ENCODE measurements at regions not wholly inside any gene's neighbourhood (a gene's known extent, or its start where the extent isn't known, plus 50 kb on each side); places are given as distances from the start of the nearest gene placed in this dataset.

DNA sequence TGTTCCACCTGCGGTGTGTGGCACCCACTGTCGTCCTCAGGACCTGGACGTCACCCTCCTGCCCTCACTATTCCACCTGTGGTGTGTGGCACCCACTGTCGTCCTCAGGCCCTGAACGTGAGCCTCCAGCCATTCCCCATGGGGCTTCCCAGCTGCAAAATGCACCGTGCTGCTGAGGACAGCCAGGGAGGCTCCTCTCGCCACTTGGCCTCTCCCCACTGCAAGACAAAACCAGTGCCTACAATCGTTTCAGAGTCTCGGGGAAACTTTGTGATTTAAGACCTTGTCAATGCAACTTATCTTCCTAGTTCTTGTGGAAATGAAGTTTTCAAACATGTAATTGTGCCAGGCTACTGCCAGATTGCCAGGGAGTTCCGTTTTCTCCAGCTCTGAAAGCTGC is 319.3 kb upstream of the SALL3 start:
- ATAC-seq (no peak), DNase-seq (no peak)
- TF ChIP-seq, protein P1, sequence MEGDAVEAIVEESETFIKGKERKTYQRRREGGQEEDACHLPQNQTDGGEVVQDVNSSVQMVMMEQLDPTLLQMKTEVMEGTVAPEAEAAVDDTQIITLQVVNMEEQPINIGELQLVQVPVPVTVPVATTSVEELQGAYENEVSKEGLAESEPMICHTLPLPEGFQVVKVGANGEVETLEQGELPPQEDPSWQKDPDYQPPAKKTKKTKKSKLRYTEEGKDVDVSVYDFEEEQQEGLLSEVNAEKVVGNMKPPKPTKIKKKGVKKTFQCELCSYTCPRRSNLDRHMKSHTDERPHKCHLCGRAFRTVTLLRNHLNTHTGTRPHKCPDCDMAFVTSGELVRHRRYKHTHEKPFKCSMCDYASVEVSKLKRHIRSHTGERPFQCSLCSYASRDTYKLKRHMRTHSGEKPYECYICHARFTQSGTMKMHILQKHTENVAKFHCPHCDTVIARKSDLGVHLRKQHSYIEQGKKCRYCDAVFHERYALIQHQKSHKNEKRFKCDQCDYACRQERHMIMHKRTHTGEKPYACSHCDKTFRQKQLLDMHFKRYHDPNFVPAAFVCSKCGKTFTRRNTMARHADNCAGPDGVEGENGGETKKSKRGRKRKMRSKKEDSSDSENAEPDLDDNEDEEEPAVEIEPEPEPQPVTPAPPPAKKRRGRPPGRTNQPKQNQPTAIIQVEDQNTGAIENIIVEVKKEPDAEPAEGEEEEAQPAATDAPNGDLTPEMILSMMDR (IDR thresholded peaks at IDR 0.05), result no peak
- H3K27ac ChIP-seq, result no peak overlapping the region
- H3K36me3 ChIP-seq, result no peaks in the 10 kb centered on the region
- H3K27me3 ChIP-seq (ENCODE audit: low read depth), result peaks cover 6% of the 10 kb centered on the region
- intact Hi-C loops (cut with DNase I), result no loop called here
- no peaks in the 10 kb centered on the region for H3K4me1 ChIP-seq
- H3K9me3 ChIP-seq, result no peaks in the 10 kb centered on the region
- no peak overlapping the region for H3K4me3 ChIP-seq

- intact Hi-C loops (cut with DNase I), result no loop called here
- DNase-seq, result no peak
- H3K4me3 ChIP-seq, result no peak overlapping the region
- no peak for ATAC-seq
- H3K27me3 ChIP-seq (ENCODE audit: low read depth), result peaks cover 6% of the 10 kb centered on the region
- TF ChIP-seq, protein P1 (IDR thresholded peaks at IDR 0.05), result no peak
- H3K27ac ChIP-seq, result no peak overlapping the region
- H3K9me3 ChIP-seq, result no peaks in the 10 kb centered on the region
- H3K4me1 ChIP-seq, result no peaks in the 10 kb centered on the region
- H3K36me3 ChIP-seq, result no peaks in the 10 kb centered on the region
Measured at GRCh38 chr18:78661316-78661715, 318.3 kb upstream of the SALL3 start.

DNA sequence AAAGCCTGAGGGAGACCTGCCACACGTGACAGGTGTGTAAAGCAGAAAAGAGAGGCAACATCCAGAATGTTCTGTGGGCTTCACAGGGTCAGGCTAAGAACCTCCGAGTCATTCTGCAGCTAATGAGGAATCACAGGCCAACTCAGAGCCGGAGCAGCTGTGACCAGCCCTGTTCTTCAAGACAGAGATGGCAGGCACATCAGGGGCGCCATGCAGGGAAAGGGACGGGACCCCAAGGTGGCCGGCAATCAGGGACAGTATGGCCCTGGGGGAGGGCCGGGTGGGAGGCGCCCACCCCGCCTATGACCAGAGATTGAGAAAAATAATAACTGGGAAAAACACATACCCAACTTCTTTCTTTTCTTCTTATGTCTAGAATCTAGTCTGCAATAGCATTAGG is 316.7 kb upstream of the SALL3 start:
- ATAC-seq (no peak), DNase-seq (no peak)
- Histone ChIP-seq H3K27me3 (ENCODE audit: low read depth) (peaks cover 6% of the 10 kb centered on the region), H3K27ac (no peak overlapping the region), H3K36me3 (no peaks in the 10 kb centered on the region), H3K9me3 (no peaks in the 10 kb centered on the region), H3K4me1 (no peaks in the 10 kb centered on the region), H3K4me3 (no peak overlapping the region)
- TF ChIP-seq, protein P1 (IDR thresholded peaks at IDR 0.05), result no peak
- intact Hi-C loops (cut with DNase I), result no loop called here

DNA sequence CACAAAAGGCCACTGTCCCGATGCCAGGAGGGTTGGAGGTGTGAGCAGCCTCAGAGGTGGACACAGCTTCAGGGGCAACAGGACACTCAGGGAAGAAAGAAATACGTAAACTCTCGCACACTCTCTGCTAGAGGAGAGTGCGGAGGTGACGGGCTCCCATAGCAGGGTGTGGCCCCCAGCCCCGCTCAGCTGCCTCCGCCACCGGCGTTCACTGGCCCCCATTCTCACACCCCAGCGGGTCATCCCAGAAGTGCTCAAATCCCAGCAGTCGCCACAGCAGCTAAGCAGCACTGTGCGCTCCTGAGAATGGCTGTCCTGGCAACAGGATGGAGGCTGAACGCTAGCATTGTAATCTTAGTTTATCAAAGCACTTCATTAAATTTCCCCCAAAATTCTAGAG is 315.6 kb upstream of the SALL3 start:
- no peak for DNase-seq
- Histone ChIP-seq H3K36me3 (no peaks in the 10 kb centered on the region), H3K4me1 (no peaks in the 10 kb centered on the region), H3K9me3 (no peaks in the 10 kb centered on the region), H3K27me3 (ENCODE audit: low read depth) (peaks cover 6% of the 10 kb centered on the region), H3K27ac (no peak overlapping the region), H3K4me3 (no peak overlapping the region)
- ATAC-seq, result no peak
- TF ChIP-seq, protein P1 (IDR thresholded peaks at IDR 0.05), result no peak
- intact Hi-C loops (cut with DNase I), result no loop called here

GRCh38 chr18:78664848-78665247 is 314.8 kb upstream of the SALL3 start:
- Histone ChIP-seq H3K9me3 (no peaks in the 10 kb centered on the region), H3K27me3 (ENCODE audit: low read depth) (peaks cover under 1% of the 10 kb centered on the region), H3K27ac (no peak overlapping the region), H3K4me3 (no peak overlapping the region), H3K4me1 (no peaks in the 10 kb centered on the region), H3K36me3 (no peaks in the 10 kb centered on the region)
- DNase-seq, result no peak
- no peak for ATAC-seq
- TF ChIP-seq, protein P1 (IDR thresholded peaks at IDR 0.05), result no peak
- intact Hi-C loops (cut with DNase I), result no loop called here

GRCh38 chr18:78665644-78666043 is 314.0 kb upstream of the SALL3 start:
- intact Hi-C loops (cut with DNase I), result no loop called here
- no peaks in the 10 kb centered on the region for H3K27me3 ChIP-seq (ENCODE audit: low read depth)
- no peaks in the 10 kb centered on the region for H3K36me3 ChIP-seq
- no peaks in the 10 kb centered on the region for H3K4me1 ChIP-seq
- H3K27ac ChIP-seq, result no peak overlapping the region
- ATAC-seq (no peak), DNase-seq (no peak)
- no peaks in the 10 kb centered on the region for H3K9me3 ChIP-seq
- H3K4me3 ChIP-seq, result no peak overlapping the region
- TF ChIP-seq, protein P1 (IDR thresholded peaks at IDR 0.05), result no peak

All from lower lobe of right lung (tissue), 2 donors.